ENCODE measurements at regions not wholly inside any gene's neighbourhood (a gene's known extent, or its start where the extent isn't known, plus 50 kb on each side); places are given as distances from the start of the nearest gene placed in this dataset.

- Mint-ChIP-seq H3K4me1 (ENCODE audit: low read depth) (no peaks in the 10 kb centered on the region), H3K9me3 (ENCODE audit: low read depth) (no peaks in the 10 kb centered on the region), H3K4me3 (ENCODE audit: low read depth) (no peak overlapping the region), H3K36me3 (ENCODE audit: insufficient read depth) (no peaks in the 10 kb centered on the region), H3K27ac (no peak overlapping the region), H3K27me3 (no peaks in the 10 kb centered on the region)
- TF ChIP-seq, protein P1, sequence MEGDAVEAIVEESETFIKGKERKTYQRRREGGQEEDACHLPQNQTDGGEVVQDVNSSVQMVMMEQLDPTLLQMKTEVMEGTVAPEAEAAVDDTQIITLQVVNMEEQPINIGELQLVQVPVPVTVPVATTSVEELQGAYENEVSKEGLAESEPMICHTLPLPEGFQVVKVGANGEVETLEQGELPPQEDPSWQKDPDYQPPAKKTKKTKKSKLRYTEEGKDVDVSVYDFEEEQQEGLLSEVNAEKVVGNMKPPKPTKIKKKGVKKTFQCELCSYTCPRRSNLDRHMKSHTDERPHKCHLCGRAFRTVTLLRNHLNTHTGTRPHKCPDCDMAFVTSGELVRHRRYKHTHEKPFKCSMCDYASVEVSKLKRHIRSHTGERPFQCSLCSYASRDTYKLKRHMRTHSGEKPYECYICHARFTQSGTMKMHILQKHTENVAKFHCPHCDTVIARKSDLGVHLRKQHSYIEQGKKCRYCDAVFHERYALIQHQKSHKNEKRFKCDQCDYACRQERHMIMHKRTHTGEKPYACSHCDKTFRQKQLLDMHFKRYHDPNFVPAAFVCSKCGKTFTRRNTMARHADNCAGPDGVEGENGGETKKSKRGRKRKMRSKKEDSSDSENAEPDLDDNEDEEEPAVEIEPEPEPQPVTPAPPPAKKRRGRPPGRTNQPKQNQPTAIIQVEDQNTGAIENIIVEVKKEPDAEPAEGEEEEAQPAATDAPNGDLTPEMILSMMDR (IDR thresholded peaks at IDR 0.05; ENCODE audit: unreplicated experiment): no peak
- DNase-seq (ENCODE audit: low spot score, unreplicated experiment): no peak
Observed at GRCh38 chr15:72912121-72912520, 128.6 kb upstream of the ADPGK start.

DNA sequence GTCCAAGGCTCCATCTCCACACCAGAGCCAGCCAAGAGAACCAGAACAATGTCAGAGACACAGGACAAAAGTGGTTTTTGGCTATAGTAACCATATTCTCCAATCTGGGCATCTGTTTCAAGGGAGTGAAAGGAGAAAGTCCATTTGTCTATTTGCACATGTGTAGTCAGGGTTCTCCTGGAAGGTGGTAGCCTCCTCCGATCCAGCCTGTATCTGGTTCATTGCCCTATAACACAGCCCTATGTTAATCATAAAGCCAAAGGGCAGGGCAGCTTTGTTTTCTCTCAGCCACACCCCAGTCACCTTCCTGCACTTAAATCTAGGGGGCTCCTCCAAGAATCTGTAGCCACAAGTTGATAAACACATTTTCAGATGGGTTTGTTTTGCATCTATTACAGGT lies 128.1 kb upstream of the ADPGK start:
- H3K27ac Mint-ChIP-seq: no peak overlapping the region
- no peak overlapping the region for H3K4me3 Mint-ChIP-seq (ENCODE audit: low read depth)
- H3K27me3 Mint-ChIP-seq: no peaks in the 10 kb centered on the region
- H3K9me3 Mint-ChIP-seq (ENCODE audit: low read depth): no peaks in the 10 kb centered on the region
- TF ChIP-seq, protein P1 (IDR thresholded peaks at IDR 0.05; ENCODE audit: unreplicated experiment): no peak
- H3K36me3 Mint-ChIP-seq (ENCODE audit: insufficient read depth): no peaks in the 10 kb centered on the region
- DNase-seq (ENCODE audit: low spot score, unreplicated experiment): no peak
- H3K4me1 Mint-ChIP-seq (ENCODE audit: low read depth): no peaks in the 10 kb centered on the region

DNA sequence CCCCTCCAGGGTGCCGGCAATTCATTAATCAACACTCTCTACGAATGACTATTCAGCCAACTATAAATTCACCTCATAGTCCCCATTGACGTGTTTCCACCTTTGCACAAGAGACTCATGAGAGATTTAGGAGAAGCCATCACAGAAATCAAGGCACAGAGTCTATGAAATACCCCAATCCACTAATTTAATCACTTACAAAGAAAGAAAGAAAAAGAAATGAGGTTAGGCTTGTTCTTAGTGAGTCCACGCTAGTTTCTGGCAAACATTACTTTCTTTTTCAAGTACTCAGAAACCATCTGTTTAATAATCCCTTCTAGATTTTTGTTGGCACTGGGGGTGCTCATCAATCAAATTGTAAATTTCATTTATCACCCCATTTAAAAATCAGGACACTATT lies 125.2 kb upstream of the ADPGK start:
- no peak overlapping the region for H3K27ac Mint-ChIP-seq
- H3K9me3 Mint-ChIP-seq (ENCODE audit: low read depth): no peaks in the 10 kb centered on the region
- TF ChIP-seq, protein P1 (IDR thresholded peaks at IDR 0.05; ENCODE audit: unreplicated experiment): no peak

DNA sequence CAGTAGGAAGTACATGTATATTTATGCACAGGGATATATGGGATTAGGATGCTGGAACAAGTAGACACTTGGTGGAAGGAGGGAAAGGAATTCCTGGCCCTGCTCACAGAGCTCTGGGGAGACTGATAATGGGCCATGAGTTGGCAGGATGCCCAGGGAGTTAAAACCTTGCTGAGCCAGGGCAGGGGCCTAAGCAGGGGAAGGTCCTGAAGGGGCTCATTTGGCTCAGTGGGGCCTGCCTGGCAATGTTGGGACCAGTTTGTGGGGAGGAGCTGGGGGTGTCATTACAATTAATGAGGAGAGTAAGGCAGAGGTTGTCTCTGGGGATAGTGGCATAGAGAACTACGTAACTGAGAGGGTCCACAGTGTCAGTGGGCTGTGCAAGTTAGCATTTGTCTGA lies 124.2 kb upstream of the ADPGK start:
- H3K27ac Mint-ChIP-seq: no peak overlapping the region
- no peaks in the 10 kb centered on the region for H3K36me3 Mint-ChIP-seq (ENCODE audit: insufficient read depth)
- TF ChIP-seq, protein P1 (IDR thresholded peaks at IDR 0.05; ENCODE audit: unreplicated experiment): no peak
- no peaks in the 10 kb centered on the region for H3K9me3 Mint-ChIP-seq (ENCODE audit: low read depth)
- DNase-seq (ENCODE audit: low spot score, unreplicated experiment): no peak
- H3K27me3 Mint-ChIP-seq: no peaks in the 10 kb centered on the region
- H3K4me3 Mint-ChIP-seq (ENCODE audit: low read depth): no peak overlapping the region
- peaks cover 1% of the 10 kb centered on the region for H3K4me1 Mint-ChIP-seq (ENCODE audit: low read depth)

More for the DNA sequence above, 125.2 kb upstream of the ADPGK start:
- no peak for DNase-seq (ENCODE audit: low spot score, unreplicated experiment)
- no peak overlapping the region for H3K4me3 Mint-ChIP-seq (ENCODE audit: low read depth)
- no peaks in the 10 kb centered on the region for H3K27me3 Mint-ChIP-seq
- no peaks in the 10 kb centered on the region for H3K36me3 Mint-ChIP-seq (ENCODE audit: insufficient read depth)
- H3K4me1 Mint-ChIP-seq (ENCODE audit: low read depth): no peaks in the 10 kb centered on the region

DNA sequence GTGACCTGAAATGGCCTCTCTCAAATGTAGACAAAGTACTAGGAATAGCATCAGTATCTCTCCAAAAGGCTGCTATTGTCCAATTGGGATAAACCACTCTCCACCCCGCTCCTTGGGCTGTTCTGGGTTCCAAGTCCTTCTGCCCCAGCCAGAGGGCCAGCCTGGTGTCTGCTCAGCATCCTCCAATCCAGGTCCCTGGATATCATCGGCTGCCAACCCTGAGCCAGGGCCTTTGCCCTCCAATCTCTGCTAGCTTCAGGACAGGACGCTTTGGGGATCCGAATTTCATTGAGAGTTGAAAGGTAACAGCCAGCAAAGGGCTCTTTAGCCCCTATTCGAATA lies 119.3 kb upstream of the ADPGK start:
- H3K4me1 Mint-ChIP-seq (ENCODE audit: low read depth): peaks cover 13% of the 10 kb centered on the region
- no peak overlapping the region for H3K27ac Mint-ChIP-seq
- no peaks in the 10 kb centered on the region for H3K9me3 Mint-ChIP-seq (ENCODE audit: low read depth)
- no peak for DNase-seq (ENCODE audit: low spot score, unreplicated experiment)
- peaks cover 10% of the 10 kb centered on the region for H3K27me3 Mint-ChIP-seq
- TF ChIP-seq, protein P1 (IDR thresholded peaks at IDR 0.05; ENCODE audit: unreplicated experiment): no peak
- no peaks in the 10 kb centered on the region for H3K36me3 Mint-ChIP-seq (ENCODE audit: insufficient read depth)
- no peak overlapping the region for H3K4me3 Mint-ChIP-seq (ENCODE audit: low read depth)
